A549 (cell line): ENCODE measurements at regions not wholly inside any gene's neighbourhood (a gene's known extent, or its start where the extent isn't known, plus 50 kb on each side); places are given as distances from the start of the nearest gene placed in this dataset.
A peak's percentile ranks its signal among the peaks of the same experiment; 100 is the strongest.

ENCODE experiments used
- ATAC-seq, 2 experiments: fragments of 200-7000 bp in 1 of 2; fragments of >200 bp in 1 of 2; cut with Nextera tagmentation in 1 of 2; cut with Tn5 transposase in 1 of 2; 3 replicates each; pipeline versions ENCODE4 v1.8.0 to v1.9.1; 2018 to 2020; ENCODE audit warnings: mild to moderate bottlenecking in 1 of 2, moderate library complexity in 1 of 2
- CTCF ChIA-PET: fragments of 300-600 bp; sonication (Branson Sonifier 250); formaldehyde crosslinking; extraction: SDS; loops from one replicate; lab custom pipeline; 2021; ENCODE audit warnings: antibody characterized with exemption, inconsistent platforms; lab: Yijun Ruan, JAX
- POLR2A ChIA-PET: fragments of 350-600 bp; formaldehyde crosslinking; extraction: SDS; loops from one replicate; lab custom pipeline; 2021; ENCODE audit warnings: antibody characterized with exemption, inconsistent platforms; lab: Yijun Ruan, JAX
- DNase-seq, 2 experiments: peaks; one replicate each; pipeline versions ENCODE4 v3.0.0 to v3.0.0-alpha.2; 2011 to 2016; ENCODE audit warnings: low read depth in 1 of 2, low spot score in 1 of 2
- FAIRE-seq: peaks from 2 replicates; lab custom pipeline; 2011; peaks lifted over from hg19 to GRCh38; lab: Jason Lieb, UNC
- H3K27ac ChIP-seq, 2 experiments: fragments of >200 bp; sonication (Bioruptor Twin); formaldehyde crosslinking; 3 replicates each; pipeline ENCODE4 v1.5.1; 2016 to 2017
- H3K4me1 ChIP-seq: fragments of >200 bp; sonication (Bioruptor Twin); formaldehyde crosslinking; 3 replicates; pipeline ENCODE4 v1.6.1; 2016
- H3K4me2 ChIP-seq: fragments of >200 bp; sonication (Bioruptor Twin); formaldehyde crosslinking; 3 replicates; pipeline ENCODE4 v1.6.1; 2016
- H3K4me3 ChIP-seq: fragments of >200 bp; sonication (Bioruptor Twin); formaldehyde crosslinking; 3 replicates; pipeline ENCODE4 v1.5.1; 2016
- H3K9me3 ChIP-seq: fragments of >200 bp; sonication (Bioruptor Twin); formaldehyde crosslinking; 3 replicates; pipeline ENCODE4 v1.6.1; 2016
- CEBPB ChIP-seq, 2 experiments: fragments of >200 bp in 1 of 2; sonication (Bioruptor Twin) in 1 of 2; formaldehyde crosslinking in 1 of 2; IDR thresholded peaks; 2 replicates each; pipeline ENCODE4 v1.6.1; 2012 to 2016
- E2F6 ChIP-seq: IDR thresholded peaks from 2 replicates; pipeline ENCODE4 v1.6.1; 2012; ENCODE audit warnings: low read depth, borderline replicate concordance
- EHMT2 ChIP-seq: fragments of 200-600 bp; sonication (generic); IDR thresholded peaks from 2 replicates; pipeline ENCODE4 v1.6.1; 2016; ENCODE audit warnings: antibody characterized with exemption, low read depth, mild to moderate bottlenecking, moderate library complexity
- FOSB ChIP-seq: fragments of 250-450 bp; sonication (Bioruptor Pico); IDR thresholded peaks from 2 replicates; pipeline ENCODE4 v1.5.0; 2020; ENCODE audit warnings: mild to moderate bottlenecking, moderate library complexity
- FOXS1 ChIP-seq: fragments of 250-450 bp; sonication (Bioruptor Pico); IDR thresholded peaks from 2 replicates; pipeline ENCODE4 v1.5.0; 2020; ENCODE audit warnings: mild to moderate bottlenecking, moderate library complexity
- HES2 ChIP-seq: fragments of >200 bp; sonication (Bioruptor Twin); formaldehyde crosslinking; IDR thresholded peaks from 2 replicates; pipeline ENCODE4 v1.6.1; 2016
- HEYL ChIP-seq: fragments of 250-450 bp; sonication (Bioruptor Pico); IDR thresholded peaks from 2 replicates; pipeline ENCODE4 v1.8.0; 2021; ENCODE audit warnings: mild to moderate bottlenecking, moderate library complexity
- JUN ChIP-seq, 2 experiments: fragments of >200 bp; sonication (Bioruptor Twin); formaldehyde crosslinking; IDR thresholded peaks; 2 replicates in 1 of 2; 3 replicates in 1 of 2; pipeline ENCODE4 v1.6.1; 2016 to 2017
- MAFK ChIP-seq: fragments of 450-650 bp; IDR thresholded peaks from 2 replicates; pipeline ENCODE4 v1.6.1; 2014; ENCODE audit not compliant: partially characterized antibody
- MAX ChIP-seq: IDR thresholded peaks from 2 replicates; pipeline ENCODE4 v1.6.1; 2012
- NFE2L2 ChIP-seq: fragments of 150-350 bp; conservative IDR thresholded peaks from 2 replicates; pipeline ENCODE4 v1.6.1; 2014; ENCODE audit warnings: low read length
- PHF8 ChIP-seq: fragments of 200-600 bp; sonication (generic); IDR thresholded peaks from 2 replicates; pipeline ENCODE4 v1.6.1; 2016; ENCODE audit warnings: low read depth, mild to moderate bottlenecking, antibody characterized with exemption, moderate library complexity, borderline replicate concordance
- REST ChIP-seq: fragments of 200-600 bp; sonication (generic); IDR thresholded peaks from 2 replicates; pipeline ENCODE4 v1.6.1; 2016; ENCODE audit warnings: antibody characterized with exemption, mild to moderate bottlenecking, moderate library complexity
- RFX5 ChIP-seq: fragments of 450-650 bp; IDR thresholded peaks from 2 replicates; pipeline ENCODE4 v1.7.1; 2014; ENCODE audit warnings: antibody characterized with exemption, mild to moderate bottlenecking, moderate library complexity
- RNF2 ChIP-seq: fragments of 200-600 bp; sonication (generic); IDR thresholded peaks from 2 replicates; pipeline ENCODE4 v1.6.1; 2016; ENCODE audit warnings: low read depth, mild to moderate bottlenecking, antibody characterized with exemption, moderate library complexity, borderline replicate concordance
- SMC3 ChIP-seq: fragments of >200 bp; sonication (Bioruptor Twin); formaldehyde crosslinking; IDR thresholded peaks from 3 replicates; pipeline ENCODE4 v1.6.1; 2018; ENCODE audit warnings: inconsistent platforms
- SREBF2 ChIP-seq: fragments of 450-650 bp; IDR thresholded peaks from 2 replicates; pipeline ENCODE4 v1.6.1; 2014; ENCODE audit warnings: mild to moderate bottlenecking, moderate library complexity
- TFCP2L1 ChIP-seq: fragments of 250-450 bp; sonication (Bioruptor Pico); IDR thresholded peaks from 2 replicates; pipeline ENCODE4 v1.5.0; 2021; ENCODE audit warnings: mild to moderate bottlenecking
- WGBS: methylation state at CpG from one replicate; pipeline ENCODE4 v1.1.6; 2017; ENCODE audit errors: missing lambda C conversion rate; 5-methylcytosine and 5-hydroxymethylcytosine counted together

- no peaks in the 10 kb centered on the region for H3K9me3 ChIP-seq
- ChIA-PET POLR2A (no interaction called here), CTCF (no interaction called here)
- H3K4me3 ChIP-seq = no peak overlapping the region
- ATAC-seq (no peak), FAIRE-seq (no peak), DNase-seq (no peak)
- TF ChIP-seq SREBF2 = no peak
- TF ChIP-seq RNF2 = no peak
- no peak for TF ChIP-seq HEYL (CRISPR knock-in tag)
- no peak for TF ChIP-seq HES2
- TF ChIP-seq CEBPB (IDR thresholded peaks at IDR 0.05) = no peak
- TF ChIP-seq FOSB (CRISPR knock-in tag) = no peak
- TF ChIP-seq FOXS1 = no peak
- no peak for TF ChIP-seq SMC3
- no peak for TF ChIP-seq EHMT2
- TF ChIP-seq E2F6 = no peak
- H3K4me2 ChIP-seq = no peak overlapping the region
- WGBS = 72% methylated on average over 6 of the region's 13 CpGs
- no peak overlapping the region for H3K27ac ChIP-seq
- no peaks in the 10 kb centered on the region for H3K4me1 ChIP-seq
Observed at GRCh38 chr10:4607681-4608080, 218.3 kb upstream of the AKR1E2 start.

- CTCF ChIA-PET = interaction anchor here (0.6 kb wide), 1 partner anchor 23 kb away, joined by 3 read pairs; no protein-coding TSS in a partner anchor
- Histone ChIP-seq H3K4me2 (no peak overlapping the region), H3K4me1 (no peaks in the 10 kb centered on the region), H3K4me3 (no peak overlapping the region), H3K27ac (no peak overlapping the region), H3K9me3 (no peaks in the 10 kb centered on the region)
- FAIRE-seq (no peak), ATAC-seq (no peak), DNase-seq (no peak)
- no peak for TF ChIP-seq RFX5
- no peak for TF ChIP-seq PHF8
- no peak for TF ChIP-seq REST
- no peak for TF ChIP-seq RNF2
- TF ChIP-seq TFCP2L1 (CRISPR knock-in tag) = no peak
- no peak for TF ChIP-seq MAX
- no peak for TF ChIP-seq NFE2L2
- no peak for TF ChIP-seq FOXS1
- WGBS = 84% methylated on average over 6 of the region's 6 CpGs
- POLR2A ChIA-PET = no interaction called here
Observed at GRCh38 chr10:4606856-4607636, 219.0 kb upstream of the AKR1E2 start.

GRCh38 chr10:4602764-4603491 is 223.1 kb upstream of the AKR1E2 start:
- 68% methylated on average over 7 of the region's 7 CpGs for WGBS
- Histone ChIP-seq H3K4me2 (no peak overlapping the region), H3K9me3 (no peaks in the 10 kb centered on the region)
- no peak for DNase-seq
- ChIA-PET CTCF (no interaction called here), POLR2A (no interaction called here)
- no peak for ATAC-seq
- TF ChIP-seq MAFK (peak; percentile 25), JUN (IDR thresholded peaks at IDR 0.05) (no peak)
- TF ChIP-seq, all 56 proteins: peak for 1
- Histone ChIP-seq H3K27ac (no peak overlapping the region), H3K4me3 (no peak overlapping the region), H3K4me1 (no peaks in the 10 kb centered on the region)
- FAIRE-seq = peak; percentile 18
